GM21447 (cell line): ENCODE measurements at regions not wholly inside any gene's neighbourhood (a gene's known extent, or its start where the extent isn't known, plus 50 kb on each side); places are given as distances from the start of the nearest gene placed in this dataset.
"Not testable (repeated sequence)": the region's sequence is repeated elsewhere in the genome, so short reads cannot be mapped to it uniquely, and the experiment has no call there.

Source experiments
- ATAC-seq: cut with Tn5 transposase; IDR thresholded peaks from one replicate; pipeline ENCODE4 v1.9.1; 2021; ENCODE audit not compliant: unreplicated experiment

GRCh38 chr16:22705799-22706198 is 108.2 kb upstream of the HS3ST2 start:
- no peak for ATAC-seq

DNA sequence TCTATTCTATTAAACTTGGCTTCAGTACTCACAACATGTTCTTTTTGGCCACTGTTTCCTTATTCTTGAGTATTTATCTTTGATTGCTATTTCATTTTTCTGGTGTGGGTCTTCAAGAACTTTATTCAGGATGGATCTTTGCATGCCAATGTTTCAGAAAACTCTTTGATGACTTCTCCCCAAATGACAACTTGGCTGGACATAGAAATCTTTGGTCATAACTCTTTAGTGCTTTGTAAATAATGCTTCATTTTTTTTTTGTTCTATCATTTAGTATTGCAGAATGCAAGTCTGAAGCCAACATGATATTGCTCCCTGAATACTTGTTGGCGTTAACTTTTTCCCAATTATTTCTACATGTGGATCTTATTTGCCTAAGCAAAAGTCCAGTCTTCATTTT is 103.6 kb upstream of the HS3ST2 start:
- no peak for ATAC-seq

DNA sequence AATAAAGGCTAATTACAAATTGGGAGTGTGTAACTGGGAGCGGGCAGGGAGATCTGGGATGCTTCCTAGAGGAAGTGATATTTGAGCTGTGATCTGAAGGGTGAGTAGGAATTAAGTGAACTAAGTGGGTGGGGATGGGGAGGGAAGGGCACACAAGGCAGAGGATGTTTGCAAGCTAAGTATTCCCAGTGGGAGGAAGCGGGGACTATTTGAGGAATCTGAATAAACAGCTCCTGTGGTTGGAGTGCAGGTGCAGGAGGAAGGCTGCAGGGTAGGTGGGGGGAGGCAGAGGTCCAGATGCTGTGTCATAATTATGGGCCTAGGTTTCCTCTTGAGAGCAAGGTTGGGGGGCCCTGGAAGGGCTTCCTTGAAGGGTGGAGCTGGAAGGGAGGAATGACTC is 102.1 kb upstream of the HS3ST2 start:
- no peak for ATAC-seq

GRCh38 chr16:22712471-22712870 is 101.5 kb upstream of the HS3ST2 start:
- no peak for ATAC-seq

- ATAC-seq = not testable (repeated sequence)
Observed at GRCh38 chr16:22718598-22718997, 95.4 kb upstream of the HS3ST2 start.

DNA sequence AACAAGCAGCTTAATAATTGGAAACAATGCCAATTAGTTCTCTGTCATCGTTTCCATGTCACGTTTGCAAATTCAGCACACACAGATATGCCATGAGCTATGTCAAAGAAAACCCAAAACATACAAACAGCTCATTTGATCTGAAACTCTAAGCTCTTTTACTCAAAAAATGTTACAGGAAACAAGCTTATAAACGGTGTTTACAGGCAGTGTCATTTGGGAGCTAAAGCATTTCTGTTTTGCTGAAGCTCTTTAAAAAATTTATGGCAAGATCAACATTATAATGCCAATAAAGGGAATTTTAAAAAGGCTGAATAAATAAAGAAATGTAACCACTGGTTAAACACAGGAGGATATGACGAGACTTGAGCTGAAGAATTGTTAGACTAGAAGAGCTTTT is 94.0 kb upstream of the HS3ST2 start:
- no peak for ATAC-seq

GRCh38 chr16:22721511-22722100 is 92.4 kb upstream of the HS3ST2 start:
- no peak for ATAC-seq

- ATAC-seq = not testable (repeated sequence)
Observed at GRCh38 chr16:22722551-22723541, 91.1 kb upstream of the HS3ST2 start.

GRCh38 chr16:22726868-22727267 is 87.1 kb upstream of the HS3ST2 start:
- no peak for ATAC-seq

DNA sequence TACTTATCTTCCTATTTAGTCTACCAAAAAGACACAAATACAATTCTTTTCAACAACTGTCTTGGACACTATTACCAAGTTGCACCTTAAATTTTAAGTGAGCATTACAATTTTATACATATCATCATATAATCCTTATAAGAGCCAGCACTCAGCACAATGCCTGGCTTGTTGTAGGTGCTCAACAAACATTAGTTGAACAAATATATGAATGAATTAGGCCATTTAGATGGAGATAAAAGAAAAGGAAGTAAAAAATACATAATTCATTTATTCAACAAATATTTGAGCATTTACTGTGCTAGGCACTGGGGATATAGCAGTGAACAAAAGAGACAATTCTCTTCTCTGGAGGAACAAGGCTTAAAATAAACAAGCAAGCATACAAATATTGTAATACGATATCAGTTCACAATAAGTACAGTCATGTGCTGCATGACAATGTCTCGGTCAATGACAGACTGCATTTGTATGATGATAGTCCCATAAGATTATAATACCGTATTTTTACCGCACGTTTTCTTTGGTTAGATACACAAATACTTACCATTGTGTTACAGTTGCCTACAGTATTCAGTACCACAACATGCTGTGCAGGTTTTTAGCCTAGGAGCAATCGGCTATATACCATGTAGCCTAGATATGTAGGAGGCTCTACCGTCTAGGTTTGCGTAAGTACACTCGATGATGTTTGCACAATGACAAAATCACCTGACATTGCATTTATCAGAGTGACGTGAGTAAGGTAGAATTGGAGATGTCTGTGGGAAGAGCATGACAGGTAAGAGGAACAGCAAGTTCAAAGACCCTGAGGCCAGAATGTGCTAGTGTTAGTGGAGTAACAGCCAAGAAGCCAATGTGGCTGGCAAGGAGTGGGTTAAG is 86.4 kb upstream of the HS3ST2 start:
- no peak for ATAC-seq

DNA sequence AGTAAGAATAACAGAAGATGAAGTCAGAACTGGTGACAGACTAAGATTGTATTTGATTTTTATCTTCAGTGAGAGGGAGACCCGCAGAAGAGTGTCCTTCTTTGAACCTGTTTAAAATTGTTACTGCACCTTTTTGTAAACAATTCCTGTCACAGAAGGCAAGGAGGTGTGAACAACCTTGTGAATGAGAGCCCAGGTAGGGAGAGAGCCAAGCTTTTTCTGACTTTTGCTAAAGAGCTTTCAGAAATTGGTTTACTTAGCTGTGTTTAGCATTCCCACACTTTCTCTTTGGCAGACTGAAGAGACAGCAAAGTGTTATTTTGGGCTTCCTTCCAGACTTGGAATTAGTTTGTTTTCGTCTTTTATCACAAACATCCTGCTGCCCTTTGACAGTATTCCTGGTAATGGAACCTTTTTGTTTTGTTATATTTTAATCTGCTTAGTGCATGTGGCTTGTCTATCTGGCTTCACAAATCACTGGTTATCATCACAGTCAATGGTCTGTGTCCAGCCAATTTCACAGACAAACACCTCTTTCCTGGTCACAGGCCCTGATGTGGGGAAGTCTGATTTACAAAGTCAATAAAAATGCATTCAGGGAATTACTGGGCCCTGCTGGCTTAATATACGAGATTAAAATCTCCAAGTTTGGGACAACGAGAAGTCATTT is 85.7 kb upstream of the HS3ST2 start:
- no peak for ATAC-seq

DNA sequence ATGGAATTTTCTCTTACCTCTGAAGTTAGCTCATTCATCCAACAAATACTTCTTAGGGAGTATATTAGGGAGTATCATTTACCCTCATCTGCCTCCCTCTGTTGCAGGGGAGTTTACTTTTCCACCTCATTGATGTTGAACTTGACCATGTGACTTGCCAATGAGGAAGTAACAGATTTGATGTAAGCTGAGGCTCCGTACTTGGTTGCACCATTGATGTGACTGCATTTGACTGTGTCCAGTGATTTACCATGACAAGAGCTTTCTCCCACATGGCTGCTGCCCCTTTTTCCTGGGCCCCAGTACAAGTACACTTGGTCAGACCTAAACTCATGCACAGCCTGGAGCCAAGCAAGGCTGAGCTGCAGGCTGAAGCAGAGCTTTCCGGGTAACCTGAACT is 81.6 kb upstream of the HS3ST2 start:
- no peak for ATAC-seq

GRCh38 chr16:22732959-22733358 is 81.0 kb upstream of the HS3ST2 start:
- no peak for ATAC-seq

GRCh38 chr16:22734368-22734767 is 79.6 kb upstream of the HS3ST2 start:
- no peak for ATAC-seq

- ATAC-seq = no peak
Observed at GRCh38 chr16:22736791-22737190, 77.2 kb upstream of the HS3ST2 start.

GRCh38 chr16:22739077-22739476 is 74.9 kb upstream of the HS3ST2 start:
- ATAC-seq = no peak

DNA sequence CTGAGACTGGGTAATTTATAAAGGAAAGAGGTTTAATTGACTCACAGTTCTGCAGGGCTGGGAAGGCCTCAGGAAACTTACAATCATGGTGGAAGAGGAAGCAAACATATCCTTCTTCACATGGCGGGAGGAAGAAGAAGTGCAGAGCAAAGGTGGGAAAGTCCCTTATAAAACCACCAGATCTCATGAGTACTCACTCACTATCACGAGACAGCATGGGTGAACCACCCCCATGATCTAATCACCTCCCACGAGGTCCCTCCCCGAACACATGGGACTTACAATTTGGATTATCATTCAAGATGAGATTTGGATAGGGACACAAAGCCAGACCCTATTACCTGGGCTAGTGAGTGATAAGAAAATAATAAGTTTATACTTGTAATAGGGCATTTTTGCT is 70.6 kb upstream of the HS3ST2 start:
- ATAC-seq = no peak

DNA sequence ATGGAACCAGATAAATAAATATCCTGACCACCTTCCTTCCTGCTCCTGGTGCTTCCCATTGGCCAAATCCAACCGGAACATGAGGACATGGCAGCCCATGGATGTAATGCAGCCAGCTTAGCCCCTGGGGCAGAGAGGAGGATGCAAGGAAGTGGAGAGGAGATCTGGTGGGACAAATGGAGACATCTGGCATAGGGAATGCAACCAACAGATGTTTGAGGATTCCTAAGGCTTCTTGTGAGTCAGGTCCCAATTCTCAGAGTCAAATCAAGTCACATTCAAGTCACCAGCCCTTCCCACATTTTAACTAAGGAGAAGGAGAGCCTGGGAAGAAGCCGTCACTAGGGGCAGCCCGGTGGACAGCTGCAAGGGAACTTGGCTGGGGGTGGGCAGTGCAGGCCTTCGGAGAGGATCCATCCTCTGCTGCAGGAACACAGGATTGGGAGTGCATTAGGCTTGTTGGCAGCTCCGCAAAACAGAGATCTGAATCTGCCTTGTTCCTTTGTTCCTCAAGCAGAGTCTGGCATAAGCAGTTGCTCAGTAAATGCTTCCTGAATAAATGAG is 62.8 kb upstream of the HS3ST2 start:
- no peak for ATAC-seq

DNA sequence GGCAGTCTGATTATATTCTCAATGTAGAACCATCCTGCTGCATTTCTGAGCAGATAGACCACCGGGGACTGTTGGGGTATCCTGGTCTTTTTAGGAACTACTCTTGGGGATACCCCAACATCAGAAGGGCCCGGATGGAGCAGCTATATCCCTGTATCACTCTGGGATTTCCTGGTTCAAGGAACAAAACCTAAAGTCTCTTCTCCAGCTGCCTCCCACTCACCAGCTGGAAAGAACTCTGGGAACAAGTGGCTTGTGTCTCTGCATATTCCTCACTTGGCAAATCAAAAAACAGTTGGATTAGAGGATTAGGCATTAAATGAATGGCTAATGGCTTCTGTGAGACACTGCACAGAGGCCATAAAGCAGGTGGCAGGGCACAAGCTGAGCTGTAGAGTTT is 62.3 kb upstream of the HS3ST2 start:
- ATAC-seq = no peak

DNA sequence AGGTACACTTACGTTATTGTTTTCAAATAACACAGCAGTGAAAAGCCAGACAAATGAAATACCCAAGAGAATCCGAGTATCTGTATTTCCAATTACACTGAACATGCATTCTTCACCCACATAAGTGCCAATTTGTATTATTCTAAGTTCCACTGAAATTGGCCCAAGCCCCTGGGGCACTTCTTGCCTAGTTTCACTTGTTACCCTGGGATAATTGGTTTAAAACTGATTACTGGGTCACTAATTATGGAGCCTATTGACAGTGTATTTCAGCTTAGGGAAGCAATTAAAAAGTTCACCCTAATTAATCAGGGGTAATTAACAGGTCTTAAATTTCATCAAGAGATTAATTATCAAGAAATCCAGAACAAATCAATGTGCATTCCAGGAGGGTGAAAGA is 60.5 kb upstream of the HS3ST2 start:
- ATAC-seq = no peak

GRCh38 chr16:22754577-22754976 is 59.4 kb upstream of the HS3ST2 start:
- ATAC-seq = no peak
